ENCODE measurements at regions not wholly inside any gene's neighbourhood (a gene's known extent, or its start where the extent isn't known, plus 50 kb on each side); places are given as distances from the start of the nearest gene placed in this dataset.

GRCh38 chr5:158326256-158326655 is 467.3 kb upstream of the CLINT1 start:
- ATAC-seq: no peak

GRCh38 chr5:158324236-158324635 is 465.3 kb upstream of the CLINT1 start:
- no peak for ATAC-seq

GRCh38 chr5:158322620-158323019 is 463.7 kb upstream of the CLINT1 start:
- ATAC-seq: no peak

- no peak for ATAC-seq
These were observed 462.0 kb upstream of the CLINT1 start for GRCh38 chr5:158320934-158321333.

- no peak for ATAC-seq
These were observed 461.3 kb upstream of the CLINT1 start for GRCh38 chr5:158320178-158320674.

GRCh38 chr5:158317507-158317906 is 458.6 kb upstream of the CLINT1 start:
- ATAC-seq: no peak

- ATAC-seq: no peak
These were observed 455.0 kb upstream of the CLINT1 start for GRCh38 chr5:158313733-158314464.

GRCh38 chr5:158313027-158313732 is 454.2 kb upstream of the CLINT1 start:
- no peak for ATAC-seq

- ATAC-seq: no peak
These were observed 450.3 kb upstream of the CLINT1 start for GRCh38 chr5:158309088-158309807.

GRCh38 chr5:158308429-158309025 is 449.6 kb upstream of the CLINT1 start:
- ATAC-seq: no peak

GRCh38 chr5:158305861-158306260 is 446.9 kb upstream of the CLINT1 start:
- no peak for ATAC-seq

- no peak for ATAC-seq
These were observed 445.7 kb upstream of the CLINT1 start for GRCh38 chr5:158304607-158305006.

- no peak for ATAC-seq
These were observed 444.9 kb upstream of the CLINT1 start for GRCh38 chr5:158303883-158304282.

- ATAC-seq: no peak
These were observed 444.3 kb upstream of the CLINT1 start for GRCh38 chr5:158303275-158303674.

GRCh38 chr5:158302029-158302428 is 443.1 kb upstream of the CLINT1 start:
- no peak for ATAC-seq

- ATAC-seq: no peak
These were observed 442.2 kb upstream of the CLINT1 start for GRCh38 chr5:158301186-158301585.

- ATAC-seq: no peak
These were observed 441.3 kb upstream of the CLINT1 start for GRCh38 chr5:158300256-158300655.

GRCh38 chr5:158297002-158297527 is 438.1 kb upstream of the CLINT1 start:
- ATAC-seq: no peak

GRCh38 chr5:158294701-158295100 is 435.8 kb upstream of the CLINT1 start:
- no peak for ATAC-seq

GRCh38 chr5:158292981-158293380 is 434.0 kb upstream of the CLINT1 start:
- no peak for ATAC-seq

- ATAC-seq: no peak
These were observed 431.0 kb upstream of the CLINT1 start for GRCh38 chr5:158289967-158290366.

GRCh38 chr5:158288272-158288657 is 429.3 kb upstream of the CLINT1 start:
- no peak for ATAC-seq

Measured in activated CD4-positive, CD25-positive, alpha-beta regulatory T cell treated with anti-CD3 and anti-CD28 coated beads, Interleukin-2, amount 50 U/mL, for 24 hours (primary cell).